Medulla oblongata (tissue), 1 donor: ENCODE measurements at regions not wholly inside any gene's neighbourhood (a gene's known extent, or its start where the extent isn't known, plus 50 kb on each side); places are given as distances from the start of the nearest gene placed in this dataset.

ENCODE experiments used
- DNase-seq: peaks from one replicate; pipeline ENCODE4 v3.0.0-alpha.2; 2015; ENCODE audit errors: extremely low spot score

DNA sequence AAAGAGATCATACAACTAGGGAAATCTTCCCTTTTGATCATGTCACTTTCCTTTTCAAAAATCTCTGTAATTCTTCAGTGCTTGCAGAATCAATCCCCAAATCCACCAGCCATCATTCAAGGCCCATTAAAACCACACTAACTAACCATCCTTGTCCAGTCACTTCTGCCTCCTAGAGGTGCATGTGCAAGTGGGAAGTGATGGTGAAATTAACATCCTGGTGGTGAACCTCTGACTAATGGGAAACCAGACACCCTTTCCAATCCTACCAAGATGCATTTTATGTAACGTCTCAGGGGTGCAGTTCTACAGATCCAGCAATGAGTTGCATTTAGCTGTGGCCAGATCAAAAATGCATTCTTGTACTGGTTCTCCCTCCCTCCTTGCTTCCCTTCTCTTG is 341.8 kb downstream of the RAPGEF2 start:
- no peak for DNase-seq

DNA sequence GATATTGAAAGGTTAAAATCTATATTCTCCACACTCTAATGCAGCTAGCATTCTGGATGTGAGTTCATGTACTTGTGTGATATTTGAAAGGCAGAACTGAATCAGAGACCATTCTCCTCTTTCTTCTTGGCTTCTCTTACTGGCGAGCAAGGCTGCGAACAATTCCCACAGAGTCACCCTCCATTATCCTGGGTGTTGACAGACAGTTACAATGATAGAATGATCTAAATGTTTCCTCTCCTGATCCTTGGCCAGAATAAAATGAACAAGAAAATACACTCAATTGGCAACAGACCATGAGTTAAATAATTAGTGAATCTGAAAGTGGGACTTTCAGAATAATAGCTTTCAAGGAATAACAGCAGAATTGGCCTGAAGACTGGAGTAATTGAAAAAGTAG is 342.8 kb downstream of the RAPGEF2 start:
- no peak for DNase-seq

GRCh38 chr4:159446266-159446976 is 343.5 kb downstream of the RAPGEF2 start:
- peak; percentile 84 for DNase-seq

- DNase-seq: no peak
Observed at GRCh38 chr4:159447296-159447695, 344.4 kb downstream of the RAPGEF2 start.

GRCh38 chr4:159451006-159451405 is 348.1 kb downstream of the RAPGEF2 start:
- DNase-seq: no peak

DNA sequence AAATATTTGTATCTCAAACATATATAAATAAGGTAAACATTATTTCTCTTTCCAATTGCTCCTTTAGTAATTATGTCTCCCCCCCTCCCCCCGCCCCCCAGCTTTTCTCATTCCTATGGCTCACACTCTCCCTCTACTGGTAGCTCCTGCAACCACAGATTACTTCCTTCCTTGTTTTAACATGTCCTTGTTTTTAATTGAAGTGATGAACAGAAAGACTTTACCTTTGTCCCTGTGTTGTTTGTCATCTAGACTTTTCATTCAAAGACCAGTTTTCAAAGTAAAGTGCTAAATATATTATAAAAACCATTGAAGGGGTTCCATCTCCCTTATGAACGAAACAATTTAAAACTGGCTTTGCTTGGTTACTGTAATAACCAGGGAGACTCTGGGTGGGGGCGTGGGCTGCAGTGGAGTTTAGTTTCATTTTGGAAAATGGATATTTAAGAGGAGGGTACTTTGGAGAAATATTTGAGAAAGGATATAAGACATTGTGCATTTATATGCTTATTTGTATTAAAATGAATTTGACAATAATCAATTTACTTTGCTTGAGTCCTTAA is 352.9 kb downstream of the RAPGEF2 start:
- peak; percentile 66 for DNase-seq

- DNase-seq: no peak
Observed at GRCh38 chr4:159460371-159460770, 357.5 kb downstream of the RAPGEF2 start.

- no peak for DNase-seq
Observed at GRCh38 chr4:159463235-159463634, 360.4 kb downstream of the RAPGEF2 start.

GRCh38 chr4:159464302-159464701 is 361.4 kb downstream of the RAPGEF2 start:
- DNase-seq: no peak

- no peak for DNase-seq
Observed at GRCh38 chr4:159476886-159477285, 374.0 kb downstream of the RAPGEF2 start.

- DNase-seq: no peak
Observed at GRCh38 chr4:159480826-159481225, 377.9 kb downstream of the RAPGEF2 start.

DNA sequence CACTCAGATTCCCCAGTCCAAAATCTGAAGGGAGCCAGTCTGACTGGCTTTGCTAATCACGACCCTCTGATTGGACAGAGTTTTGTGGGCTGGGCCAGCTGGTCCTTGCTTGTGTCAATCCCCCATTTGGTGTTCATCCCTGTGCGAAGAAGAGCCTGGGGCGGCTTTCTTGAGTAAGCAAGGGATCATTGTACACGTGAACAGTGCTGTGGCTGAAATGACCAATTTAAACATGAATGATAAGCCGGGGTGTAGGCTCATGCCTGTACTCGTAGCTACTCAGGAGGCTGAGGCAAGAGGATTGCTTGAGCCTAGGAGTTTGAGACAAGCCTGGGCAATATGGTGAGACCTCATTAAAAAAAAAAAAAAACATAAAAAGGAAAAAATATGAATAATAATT is 379.1 kb downstream of the RAPGEF2 start:
- DNase-seq: no peak

DNA sequence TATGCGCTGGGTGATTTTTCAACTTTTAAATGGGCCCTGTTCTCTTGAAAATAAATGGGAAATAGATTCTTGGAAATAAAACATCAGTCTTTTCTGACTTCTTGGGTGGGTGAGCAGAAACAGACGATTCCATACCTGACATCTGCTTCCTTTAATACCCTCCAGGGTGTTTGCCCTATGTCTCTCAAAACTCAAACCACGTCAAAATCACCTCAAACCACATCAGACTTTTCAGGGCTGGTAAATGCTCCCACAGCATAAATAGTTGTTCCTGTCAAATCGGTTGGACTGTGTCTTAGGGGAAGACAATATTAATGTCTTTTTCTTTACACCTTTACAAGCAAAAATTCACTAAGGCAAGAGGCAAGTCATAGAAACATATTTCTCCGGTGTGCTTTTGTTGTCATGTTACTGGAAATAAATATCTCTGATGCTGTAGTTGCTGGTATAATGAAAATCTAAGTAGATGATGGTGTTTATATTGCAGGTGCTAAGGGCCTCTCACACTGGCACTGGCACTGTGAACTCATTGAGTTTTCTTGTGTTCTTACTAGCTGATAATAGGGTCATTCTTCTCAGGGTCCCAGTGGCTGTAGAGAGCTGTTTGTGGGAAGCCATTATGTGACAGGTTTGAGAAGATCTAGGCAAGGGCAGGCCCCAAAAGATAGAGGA is 380.4 kb downstream of the RAPGEF2 start:
- no peak for DNase-seq

DNA sequence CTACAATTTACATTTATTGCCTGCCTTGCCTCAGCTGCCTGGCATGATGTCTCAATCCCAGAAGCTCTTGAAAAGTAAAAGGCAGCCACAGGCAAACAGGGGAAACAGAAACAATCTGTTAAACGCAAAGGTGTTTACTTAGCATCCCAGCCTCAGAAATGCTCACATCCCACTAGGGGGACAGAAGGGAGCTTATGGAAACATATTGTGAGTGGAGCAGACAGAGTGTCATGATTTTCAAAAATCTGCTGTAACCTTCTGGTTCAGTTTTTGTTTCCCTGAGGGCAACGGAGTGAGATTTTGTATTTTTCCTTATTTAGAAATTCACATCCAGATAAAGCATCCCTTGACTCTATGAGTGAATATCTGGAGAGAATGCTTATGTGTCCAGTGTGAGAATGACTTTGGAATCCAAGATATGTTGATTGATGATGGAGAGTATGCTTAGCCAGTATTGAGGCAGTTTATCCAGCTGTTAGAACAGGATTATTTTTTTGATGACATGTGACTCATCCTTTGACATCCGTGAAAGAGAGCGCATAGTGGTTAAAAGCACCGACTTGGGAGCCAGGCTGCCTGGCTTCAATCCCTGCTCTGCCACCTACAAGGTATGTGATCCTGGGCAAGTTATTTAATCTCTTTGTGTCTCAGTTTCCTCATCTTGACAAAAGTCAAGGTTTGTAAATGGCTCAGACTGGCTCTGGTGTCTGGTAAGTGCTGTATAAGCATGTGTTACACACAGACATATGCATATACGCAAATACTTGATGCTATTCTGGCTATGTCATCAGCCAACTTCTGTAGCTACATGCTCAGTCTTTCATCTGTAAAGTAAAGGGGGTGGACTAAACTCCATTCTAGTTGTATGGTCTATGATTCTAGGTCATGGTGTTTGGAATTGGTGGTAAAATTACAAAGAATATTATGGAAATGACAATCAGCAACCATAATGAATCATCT is 381.2 kb downstream of the RAPGEF2 start:
- DNase-seq: no peak

DNA sequence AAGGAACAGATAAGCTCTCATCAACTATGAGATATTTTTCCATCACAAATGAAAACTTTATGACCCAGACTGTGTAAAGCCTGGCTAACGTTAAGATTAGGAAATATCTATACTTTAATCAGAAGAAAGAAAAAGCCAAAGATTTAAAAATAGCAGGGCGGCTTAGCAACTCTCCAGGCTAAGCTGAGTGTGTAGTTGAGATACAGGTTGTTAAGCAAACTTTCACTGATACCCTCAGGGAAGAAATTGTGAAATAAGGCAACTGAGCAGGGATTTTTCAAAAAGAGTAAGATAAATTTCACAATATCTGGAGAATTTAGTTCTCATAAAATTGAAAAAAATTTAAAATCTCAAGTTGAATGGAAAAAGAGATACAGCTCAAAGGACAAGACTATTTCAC is 382.0 kb downstream of the RAPGEF2 start:
- no peak for DNase-seq

GRCh38 chr4:159487284-159487747 is 384.4 kb downstream of the RAPGEF2 start:
- DNase-seq: peak; percentile 84

GRCh38 chr4:159489646-159490045 is 386.8 kb downstream of the RAPGEF2 start:
- DNase-seq: no peak

DNA sequence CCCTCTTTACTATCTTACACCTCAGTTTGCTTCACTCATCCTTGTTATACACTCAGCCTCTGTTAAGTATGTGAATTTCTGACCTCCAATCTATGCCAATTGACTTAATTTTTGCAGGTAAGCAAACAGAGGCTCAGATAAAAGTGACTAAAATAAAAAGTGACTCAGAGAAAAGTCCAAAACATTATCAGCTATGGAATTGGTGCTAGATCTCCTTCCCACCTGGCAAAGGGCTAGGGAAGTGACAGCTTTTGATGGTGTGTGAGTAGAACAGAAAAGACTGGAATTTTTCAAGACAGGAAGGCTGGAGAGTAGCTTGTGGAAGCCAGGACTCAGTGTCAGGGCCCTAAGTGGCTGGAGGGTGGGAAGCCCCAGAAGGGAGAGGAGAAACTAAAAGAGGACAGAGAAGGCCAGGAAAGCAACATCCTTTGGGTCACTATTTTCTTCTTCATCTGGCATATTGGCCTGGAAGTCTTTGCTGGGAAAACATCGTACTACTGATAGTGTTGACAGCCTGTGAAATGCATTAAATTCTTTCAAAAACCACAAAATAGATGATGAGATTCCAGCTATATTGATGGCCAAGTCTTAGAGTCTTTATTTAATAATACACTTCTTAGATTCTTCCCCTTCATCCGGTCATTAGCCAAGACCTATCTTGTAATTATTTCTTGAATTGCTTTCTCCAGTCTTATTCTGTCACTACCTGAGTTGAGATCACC is 392.8 kb downstream of the RAPGEF2 start:
- DNase-seq: no peak

DNA sequence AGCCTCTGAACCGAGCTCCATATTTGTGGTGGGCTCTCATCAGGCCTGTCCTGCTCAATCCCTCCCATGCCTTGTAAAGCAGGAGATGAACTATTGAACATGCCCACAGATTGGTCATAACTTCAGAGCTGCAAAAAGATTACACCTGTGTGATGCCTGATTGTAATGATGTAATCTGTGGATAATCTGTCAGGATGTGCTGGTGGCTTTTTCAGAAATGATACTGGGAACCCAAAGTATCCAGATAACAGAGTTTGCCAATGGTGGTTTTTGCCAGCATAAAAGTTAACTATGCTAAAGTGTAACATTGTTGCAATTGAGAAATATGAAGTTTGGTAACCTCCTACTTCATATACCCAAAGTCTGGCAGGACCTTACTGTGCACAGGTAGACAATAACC is 393.4 kb downstream of the RAPGEF2 start:
- no peak for DNase-seq

GRCh38 chr4:159497936-159498335 is 395.1 kb downstream of the RAPGEF2 start:
- DNase-seq: no peak

- no peak for DNase-seq
Observed at GRCh38 chr4:159498446-159499115, 395.7 kb downstream of the RAPGEF2 start.
